ENCODE measurements at regions not wholly inside any gene's neighbourhood (a gene's known extent, or its start where the extent isn't known, plus 50 kb on each side); places are given as distances from the start of the nearest gene placed in this dataset.
"Not testable (repeated sequence)": the region's sequence is repeated elsewhere in the genome, so short reads cannot be mapped to it uniquely, and the experiment has no call there.

DNA sequence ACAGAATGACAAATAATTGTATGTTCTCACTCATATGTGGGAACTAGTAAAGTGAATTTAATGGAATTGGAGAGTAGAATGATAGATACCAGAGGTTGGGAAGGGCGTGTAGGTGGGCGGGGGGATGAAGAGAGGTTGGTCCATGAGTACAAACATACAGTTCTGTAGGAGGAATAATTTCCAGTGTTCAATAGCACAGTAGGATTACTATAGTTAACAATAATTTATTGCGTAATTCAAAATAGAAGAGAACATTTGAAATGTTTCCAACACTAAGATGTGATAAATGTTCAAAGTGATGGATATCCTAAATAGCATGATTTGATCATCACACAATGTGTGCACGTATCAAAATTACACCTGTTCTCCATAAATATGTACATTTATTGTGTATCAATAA lies 106.2 kb upstream of the IL1RAPL2 start:
- DNase-seq (ENCODE audit: low read depth, low spot score), result no peak
- in situ Hi-C loops (cut with HindIII; ENCODE audit: low sequenced_read_pairs), result no loop called here
- H3K4me3 ChIP-seq (ENCODE audit: low read depth, low read length), result no peak overlapping the region
- TF ChIP-seq, protein P1, sequence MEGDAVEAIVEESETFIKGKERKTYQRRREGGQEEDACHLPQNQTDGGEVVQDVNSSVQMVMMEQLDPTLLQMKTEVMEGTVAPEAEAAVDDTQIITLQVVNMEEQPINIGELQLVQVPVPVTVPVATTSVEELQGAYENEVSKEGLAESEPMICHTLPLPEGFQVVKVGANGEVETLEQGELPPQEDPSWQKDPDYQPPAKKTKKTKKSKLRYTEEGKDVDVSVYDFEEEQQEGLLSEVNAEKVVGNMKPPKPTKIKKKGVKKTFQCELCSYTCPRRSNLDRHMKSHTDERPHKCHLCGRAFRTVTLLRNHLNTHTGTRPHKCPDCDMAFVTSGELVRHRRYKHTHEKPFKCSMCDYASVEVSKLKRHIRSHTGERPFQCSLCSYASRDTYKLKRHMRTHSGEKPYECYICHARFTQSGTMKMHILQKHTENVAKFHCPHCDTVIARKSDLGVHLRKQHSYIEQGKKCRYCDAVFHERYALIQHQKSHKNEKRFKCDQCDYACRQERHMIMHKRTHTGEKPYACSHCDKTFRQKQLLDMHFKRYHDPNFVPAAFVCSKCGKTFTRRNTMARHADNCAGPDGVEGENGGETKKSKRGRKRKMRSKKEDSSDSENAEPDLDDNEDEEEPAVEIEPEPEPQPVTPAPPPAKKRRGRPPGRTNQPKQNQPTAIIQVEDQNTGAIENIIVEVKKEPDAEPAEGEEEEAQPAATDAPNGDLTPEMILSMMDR (IDR thresholded peaks at IDR 0.05; ENCODE audit: low read depth, low read length), result no peak

DNA sequence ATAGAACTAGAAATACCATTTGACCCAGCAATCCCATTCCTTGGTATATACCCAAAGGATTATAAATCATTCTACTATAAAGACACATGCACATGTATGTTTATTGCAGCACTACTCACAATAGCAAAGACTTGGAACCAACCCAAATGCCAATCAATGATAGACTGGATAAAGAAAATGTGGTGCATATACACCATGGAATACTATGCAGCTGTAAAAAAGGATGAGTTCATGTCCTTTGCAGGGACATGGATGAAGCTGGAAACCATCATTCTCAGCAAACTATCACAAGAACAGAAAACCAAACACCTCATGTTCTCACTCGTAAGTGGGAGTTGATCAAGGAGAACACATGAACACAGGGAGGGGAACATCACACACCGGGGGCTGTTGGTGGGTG lies 108.9 kb upstream of the IL1RAPL2 start:
- DNase-seq (ENCODE audit: low read depth, low spot score); in situ Hi-C loops (cut with HindIII; ENCODE audit: low sequenced_read_pairs); H3K4me3 ChIP-seq (ENCODE audit: low read depth, low read length): not testable (repeated sequence)

DNA sequence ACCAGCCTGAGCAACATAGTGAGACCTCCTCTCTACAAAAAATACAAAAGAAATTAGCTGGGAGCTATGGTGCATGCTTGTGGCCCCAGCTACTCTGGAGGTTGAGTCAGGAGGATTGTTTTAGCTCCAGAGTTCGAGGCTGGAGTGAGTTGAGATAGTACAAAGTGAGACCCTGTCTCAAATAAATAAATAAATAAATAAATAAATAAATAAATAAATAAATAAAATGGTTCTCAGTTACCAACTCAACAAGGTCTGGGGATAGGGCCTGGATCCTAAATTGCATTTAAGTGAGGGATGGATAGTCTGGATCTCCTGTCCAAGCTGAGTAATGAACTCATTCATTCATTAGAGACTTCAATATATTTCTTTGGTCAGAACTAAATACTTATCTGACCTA lies 115.7 kb upstream of the IL1RAPL2 start:
- DNase-seq (ENCODE audit: low read depth, low spot score), result no peak
- H3K4me3 ChIP-seq (ENCODE audit: low read depth, low read length), result no peak overlapping the region
- in situ Hi-C loops (cut with HindIII; ENCODE audit: low sequenced_read_pairs), result no loop called here
- TF ChIP-seq, protein P1 (IDR thresholded peaks at IDR 0.05; ENCODE audit: low read depth, low read length), result no peak

DNA sequence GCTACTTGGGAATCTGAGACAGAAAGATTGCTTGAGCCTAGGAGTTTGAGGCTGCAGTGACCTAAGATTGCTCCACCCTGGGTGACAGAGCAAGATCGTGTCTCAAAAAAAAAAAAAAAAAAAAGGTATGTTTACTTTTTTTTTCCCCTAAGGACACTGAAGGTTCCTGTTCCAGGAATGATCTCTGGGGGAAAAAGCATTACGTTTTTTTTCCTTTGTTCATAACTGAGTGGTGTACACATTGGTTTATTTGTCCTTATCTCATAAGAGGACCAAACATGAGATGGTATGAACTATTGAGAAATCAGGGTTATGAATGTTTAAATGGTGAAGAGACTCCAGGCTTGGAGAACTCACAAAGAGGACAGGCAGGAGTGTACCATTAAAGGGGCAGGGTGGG lies 120.4 kb upstream of the IL1RAPL2 start:
- in situ Hi-C loops (cut with HindIII; ENCODE audit: low sequenced_read_pairs), result no loop called here
- TF ChIP-seq, protein P1 (IDR thresholded peaks at IDR 0.05; ENCODE audit: low read depth, low read length), result no peak
- H3K4me3 ChIP-seq (ENCODE audit: low read depth, low read length), result no peak overlapping the region

DNA sequence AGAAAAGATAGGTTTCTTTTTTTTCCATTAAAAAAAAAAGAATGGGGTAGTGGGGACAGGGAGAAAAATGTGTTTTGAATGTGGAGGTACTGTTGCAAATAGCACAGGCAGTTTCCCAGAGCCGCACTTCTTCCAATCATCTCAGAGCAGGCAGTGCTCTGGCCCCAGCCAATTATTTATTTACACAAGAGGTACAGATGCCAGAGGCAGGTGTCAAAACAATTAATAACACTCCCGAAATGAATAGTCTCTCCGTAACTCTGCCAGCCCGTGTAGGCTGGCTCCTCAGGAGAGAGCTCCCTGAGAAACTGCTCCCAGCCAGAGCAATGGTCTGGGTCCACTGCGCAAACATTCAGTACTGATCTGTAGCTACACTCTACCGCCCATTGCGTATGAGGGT lies 130.8 kb upstream of the IL1RAPL2 start:
- no peak for DNase-seq (ENCODE audit: low read depth, low spot score)
- TF ChIP-seq, protein P1 (IDR thresholded peaks at IDR 0.05; ENCODE audit: low read depth, low read length), result no peak
- H3K4me3 ChIP-seq (ENCODE audit: low read depth, low read length), result no peak overlapping the region
- in situ Hi-C loops (cut with HindIII; ENCODE audit: low sequenced_read_pairs), result no loop called here

More for the DNA sequence above, 120.4 kb upstream of the IL1RAPL2 start:
- no peak for DNase-seq (ENCODE audit: low read depth, low spot score)

DNA sequence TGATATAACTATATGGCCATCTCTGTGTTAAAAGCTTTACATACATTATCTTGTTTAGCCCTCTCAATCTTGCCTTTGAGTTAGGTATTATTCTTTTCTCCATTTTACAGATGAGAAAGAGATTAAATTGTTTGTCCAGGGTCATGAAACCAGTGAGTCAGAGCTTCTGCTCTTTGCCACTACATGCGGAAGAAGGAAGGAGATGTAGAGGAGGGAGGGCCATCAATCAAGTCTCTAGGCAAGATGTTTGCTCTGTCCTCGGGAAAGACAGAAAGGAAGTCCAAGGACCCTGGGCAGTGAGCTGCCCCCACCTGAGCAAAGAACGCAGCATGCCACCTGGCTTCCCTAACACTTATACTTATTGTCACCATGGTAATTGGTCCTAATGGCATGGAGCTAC lies 133.7 kb upstream of the IL1RAPL2 start:
- TF ChIP-seq, protein P1 (IDR thresholded peaks at IDR 0.05; ENCODE audit: low read depth, low read length), result no peak
- no peak for DNase-seq (ENCODE audit: low read depth, low spot score)
- no peak overlapping the region for H3K4me3 ChIP-seq (ENCODE audit: low read depth, low read length)
- in situ Hi-C loops (cut with HindIII; ENCODE audit: low sequenced_read_pairs), result no loop called here

DNA sequence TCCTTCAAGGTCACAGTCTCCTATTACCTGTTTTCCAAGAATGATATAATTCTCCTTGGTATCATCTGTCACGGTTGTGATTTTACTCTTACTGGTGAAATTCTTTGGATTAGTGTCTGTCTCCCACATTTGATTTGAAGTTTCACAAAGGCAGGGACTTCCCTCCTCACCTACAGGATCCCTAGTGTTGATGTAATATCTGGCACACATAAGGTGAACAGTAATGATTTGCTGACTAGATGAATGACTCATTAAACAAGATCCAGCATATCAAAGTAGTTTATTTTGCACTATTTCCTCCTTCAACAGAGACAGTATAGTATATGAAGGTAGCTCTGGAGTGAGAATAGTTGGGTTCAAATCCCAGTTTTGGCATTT lies 135.3 kb upstream of the IL1RAPL2 start:
- TF ChIP-seq, protein P1 (IDR thresholded peaks at IDR 0.05; ENCODE audit: low read depth, low read length), result no peak
- no peak overlapping the region for H3K4me3 ChIP-seq (ENCODE audit: low read depth, low read length)
- in situ Hi-C loops (cut with HindIII; ENCODE audit: low sequenced_read_pairs), result no loop called here
- no peak for DNase-seq (ENCODE audit: low read depth, low spot score)
